Muscle of back (tissue), 3 donors: ENCODE measurements at regions not wholly inside any gene's neighbourhood (a gene's known extent, or its start where the extent isn't known, plus 50 kb on each side); places are given as distances from the start of the nearest gene placed in this dataset.
A peak's percentile ranks its signal among the peaks of the same experiment; 100 is the strongest.

Experiments
- DNase-seq, 3 donors: peaks; one replicate each; pipeline versions ENCODE4 v3.0.0 to v3.0.0-alpha.2; 2013

DNA sequence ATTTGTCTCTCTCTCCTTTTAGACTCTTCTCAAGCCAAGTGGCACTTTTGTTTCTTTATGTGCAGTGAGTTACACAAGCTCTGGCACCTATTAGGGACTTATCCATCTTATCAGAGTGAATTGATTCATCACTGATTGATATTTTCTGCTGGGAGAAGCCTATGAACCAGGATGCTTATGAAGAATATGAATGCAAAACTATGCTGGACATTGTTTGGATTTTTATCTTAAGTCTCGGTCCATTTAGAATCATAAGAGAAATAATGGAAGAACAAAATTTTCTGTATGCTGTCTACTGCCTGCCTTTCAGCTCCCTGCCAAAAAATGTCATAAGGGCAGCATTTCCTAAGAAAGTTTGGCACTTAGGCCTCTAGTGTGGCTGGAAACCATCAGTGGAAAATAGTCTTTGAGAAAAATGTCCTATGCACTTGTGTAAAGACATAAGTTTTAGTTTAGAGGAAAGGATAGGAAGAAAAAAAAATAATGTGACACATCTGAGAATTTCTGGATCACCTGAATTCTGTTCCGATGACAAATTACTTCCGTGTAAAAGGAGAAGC lies 365.7 kb upstream of the MAD2L1 start:
- peak in 2 of 3 donors; percentile 36 to 61 for DNase-seq

DNA sequence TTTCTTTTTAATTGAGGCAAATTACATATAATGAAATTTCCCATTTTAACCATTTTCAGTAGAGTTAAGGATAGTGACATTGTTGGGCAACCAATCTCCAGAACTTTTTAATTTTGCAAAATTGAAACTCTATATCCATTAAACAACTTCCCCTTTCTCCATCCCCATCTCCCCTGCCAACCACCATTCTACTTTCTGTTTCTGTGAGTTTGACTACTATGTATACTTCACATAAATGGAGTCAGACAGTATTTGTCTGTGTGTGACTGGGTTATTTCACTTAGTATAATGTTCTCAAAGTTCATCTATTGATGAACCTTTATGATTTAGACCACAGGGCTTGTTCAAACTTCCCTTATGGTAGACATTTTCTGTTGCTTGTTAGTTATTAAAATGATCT lies 364.5 kb upstream of the MAD2L1 start:
- no peak for DNase-seq

DNA sequence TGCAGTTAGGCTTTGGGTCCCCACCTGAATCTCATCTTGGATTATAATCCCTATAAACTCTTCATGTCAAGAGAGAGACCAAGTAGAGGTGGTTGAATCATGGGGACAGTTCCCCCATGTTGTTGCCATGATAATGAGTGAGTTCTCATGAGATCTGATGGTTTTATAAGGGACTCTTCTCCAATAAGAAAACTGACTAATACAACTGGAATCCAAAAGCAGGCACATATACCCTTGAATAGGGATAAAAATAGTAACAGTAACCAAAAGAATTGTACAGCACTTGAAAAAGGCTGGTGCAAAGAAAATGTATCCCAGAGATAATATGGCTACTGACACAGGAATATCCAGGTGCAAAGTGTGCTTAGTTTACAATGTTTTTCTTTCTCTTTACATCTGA lies 351.5 kb upstream of the MAD2L1 start:
- DNase-seq, result no peak

DNA sequence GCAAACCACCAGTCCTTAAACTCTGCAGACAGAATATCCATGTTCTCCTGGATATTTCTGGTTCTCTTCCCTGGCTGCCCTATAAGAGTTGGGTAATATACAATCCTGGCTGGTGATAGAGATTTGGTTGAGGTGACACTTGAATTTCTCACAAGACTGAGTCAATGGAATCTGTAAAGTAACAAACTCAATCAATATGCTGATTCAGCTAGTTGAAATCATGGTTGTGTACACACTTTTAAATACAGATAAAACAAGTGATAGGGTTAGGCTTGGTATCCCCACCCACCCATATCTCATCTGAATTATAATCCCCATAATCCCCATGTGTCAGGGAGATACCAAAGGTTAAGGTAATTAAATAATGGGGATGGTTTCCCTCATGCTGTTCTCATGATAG lies 349.2 kb upstream of the MAD2L1 start:
- DNase-seq, result no peak

DNA sequence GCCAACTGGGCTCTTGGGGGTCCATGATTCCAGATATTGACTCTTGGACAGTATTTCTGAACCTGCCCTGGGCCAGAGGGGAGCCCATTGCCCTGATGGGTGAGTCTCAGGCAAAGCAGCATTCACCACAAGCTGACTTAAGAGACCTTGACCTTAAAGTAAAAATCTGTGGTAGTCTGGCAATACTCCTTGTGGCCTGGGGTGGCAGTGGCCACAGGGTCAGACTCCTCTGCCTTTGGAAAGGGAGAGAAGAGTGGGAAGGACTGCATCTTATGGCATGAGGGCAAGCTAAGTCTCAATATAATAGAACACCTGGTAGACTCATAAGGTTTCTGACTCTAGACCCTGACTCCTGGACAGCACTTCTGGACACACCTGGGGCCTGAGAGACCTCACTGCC lies 340.3 kb upstream of the MAD2L1 start:
- no peak for DNase-seq

DNA sequence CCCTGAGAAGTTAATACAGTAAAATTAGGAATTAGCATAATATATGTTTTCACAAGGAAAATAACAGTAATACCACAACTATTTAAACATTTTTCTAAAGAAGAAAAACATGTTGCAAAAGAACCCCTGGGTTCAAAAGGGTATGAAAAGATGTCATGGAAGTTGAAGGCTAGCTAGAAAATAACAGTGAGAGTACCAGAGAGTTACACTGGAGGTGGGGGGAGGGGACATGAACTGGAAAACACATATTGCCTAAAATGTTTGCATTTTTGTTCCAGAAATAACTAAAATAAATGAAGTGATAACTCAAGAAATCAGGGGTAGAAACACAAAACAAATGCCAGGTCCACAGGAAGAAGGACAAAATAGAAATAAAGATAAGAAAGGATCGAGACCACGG lies 336.6 kb upstream of the MAD2L1 start:
- DNase-seq, result no peak

DNA sequence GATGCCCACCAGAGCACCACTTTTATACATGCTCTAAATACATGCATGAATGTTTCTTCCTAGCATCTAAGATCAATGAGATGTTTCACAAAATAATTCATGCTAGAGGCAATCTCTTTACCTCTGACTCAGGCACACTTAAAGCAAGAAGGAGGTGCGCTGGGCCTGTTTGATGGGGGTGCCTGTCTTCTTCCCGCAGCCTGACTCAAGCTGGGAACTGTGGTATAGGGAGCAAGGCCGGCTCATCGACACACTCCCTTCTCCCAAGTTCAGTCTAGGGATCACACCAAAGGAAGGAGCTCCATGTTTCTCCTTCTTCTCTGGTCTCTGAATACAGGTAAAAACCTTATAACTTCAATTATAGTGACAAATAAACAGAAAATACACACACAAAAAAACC lies 333.8 kb upstream of the MAD2L1 start:
- no peak for DNase-seq

DNA sequence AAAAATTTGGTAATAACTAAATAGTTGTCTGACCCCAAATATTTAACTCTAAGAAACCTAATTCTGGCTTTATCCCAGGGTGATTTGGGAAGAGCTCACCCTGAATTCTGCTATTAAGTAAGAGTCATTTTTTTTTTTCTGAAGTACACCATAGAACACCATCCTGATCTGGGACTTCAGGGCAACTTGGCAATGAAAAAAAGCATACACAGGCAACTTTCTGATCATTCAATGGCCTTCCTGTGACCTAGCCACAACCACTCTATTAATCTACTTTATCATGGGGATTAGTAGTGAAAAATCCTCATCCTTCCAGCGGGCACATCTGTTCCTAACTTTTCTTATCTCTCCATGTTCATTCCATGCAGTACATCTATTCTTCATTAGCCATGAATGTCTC lies 333.2 kb upstream of the MAD2L1 start:
- DNase-seq, result no peak

DNA sequence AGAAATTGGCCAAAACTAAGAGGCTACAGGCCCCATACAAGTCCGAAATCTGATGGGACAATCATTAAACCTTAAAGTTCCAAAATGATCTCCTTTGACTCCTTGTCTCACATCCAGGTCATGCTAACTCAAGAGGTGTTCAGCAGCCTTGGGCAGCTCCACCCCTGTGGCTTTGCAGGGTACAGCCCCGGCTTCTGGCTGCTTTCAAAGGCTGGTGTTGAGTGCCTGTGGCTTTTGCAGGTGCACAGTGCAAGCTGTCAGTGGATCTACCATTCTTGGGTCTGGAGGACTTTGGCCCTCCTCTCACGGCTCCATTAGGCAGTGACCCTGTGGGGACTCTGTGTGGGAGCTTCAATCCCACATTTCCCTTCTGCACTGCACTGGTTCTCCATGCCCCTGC lies 329.1 kb upstream of the MAD2L1 start:
- no peak for DNase-seq

DNA sequence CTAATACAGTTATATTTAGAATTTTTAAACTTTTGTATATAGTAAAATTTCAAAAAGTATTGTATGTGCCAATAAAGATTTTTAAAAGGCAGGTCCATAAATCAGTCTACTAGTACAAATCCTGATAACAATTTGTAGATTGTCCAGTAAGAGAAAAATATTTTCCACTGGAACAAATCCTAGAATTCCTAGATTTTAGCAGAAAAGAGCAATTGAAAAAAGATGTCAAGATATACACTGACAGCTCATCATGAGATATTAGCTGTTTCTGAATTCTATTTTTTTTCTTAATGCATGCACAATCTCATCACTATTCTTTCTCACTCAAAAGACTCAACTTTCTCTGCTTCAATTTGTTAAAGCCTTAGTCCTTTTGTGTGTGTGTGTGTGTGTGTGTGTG lies 289.2 kb upstream of the MAD2L1 start:
- peak in 2 of 3 donors; percentile 7 to 16 for DNase-seq

DNA sequence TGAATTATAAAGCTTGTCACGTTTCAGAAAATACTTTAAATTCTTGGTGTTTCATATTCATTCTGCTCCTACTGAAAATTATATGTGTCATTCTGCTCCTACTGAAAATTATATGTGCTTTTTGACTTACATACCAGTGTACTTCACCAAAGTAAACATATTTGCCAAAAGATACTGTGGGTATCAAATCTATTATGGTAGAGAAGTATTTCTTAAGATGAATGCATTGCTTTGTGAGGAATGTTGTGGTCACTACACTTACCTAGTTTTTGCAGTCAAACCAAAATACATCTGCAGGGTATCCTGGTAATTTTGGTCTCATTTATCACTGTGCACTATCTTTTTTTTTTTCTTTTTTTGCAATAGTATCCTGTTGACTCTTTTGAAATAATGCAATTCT lies 287.7 kb upstream of the MAD2L1 start:
- DNase-seq, result no peak

DNA sequence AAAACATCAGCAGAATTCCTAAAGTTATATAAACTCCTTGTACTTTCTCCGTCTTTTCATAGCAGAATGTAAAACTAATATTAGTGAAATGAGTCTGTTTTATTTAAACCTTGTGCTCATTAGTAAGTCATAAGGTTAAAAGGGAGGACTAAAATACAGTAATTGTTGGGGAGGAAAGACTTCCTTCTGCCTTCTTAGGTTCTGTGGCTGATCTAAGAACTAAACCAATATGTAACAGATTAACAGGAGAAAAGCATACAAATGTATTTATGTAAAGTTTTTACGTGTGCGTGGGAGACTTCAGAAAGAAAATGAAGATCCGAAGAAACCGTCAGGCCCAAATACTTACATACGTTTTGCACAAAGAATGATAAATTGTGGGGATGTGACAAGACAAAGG lies 286.6 kb upstream of the MAD2L1 start:
- DNase-seq, result no peak

DNA sequence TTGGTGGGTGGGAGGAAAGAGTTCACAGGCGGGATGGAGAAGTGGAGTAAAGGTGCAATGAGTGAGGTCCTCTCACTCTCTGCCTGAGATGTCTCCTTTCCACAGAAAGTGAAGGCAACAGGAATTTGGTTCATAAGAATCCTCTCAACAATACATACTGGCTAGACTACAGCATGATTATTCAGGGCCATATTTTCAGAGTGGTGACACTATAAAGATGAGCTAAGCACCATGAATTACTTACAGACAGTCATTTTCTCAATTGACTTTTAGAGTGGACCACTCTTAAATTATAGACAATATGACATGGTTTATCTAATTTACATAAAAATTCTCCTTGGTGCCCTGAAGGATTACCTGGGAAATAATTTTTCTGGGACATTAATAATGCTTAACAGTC lies 286.1 kb upstream of the MAD2L1 start:
- no peak for DNase-seq

DNA sequence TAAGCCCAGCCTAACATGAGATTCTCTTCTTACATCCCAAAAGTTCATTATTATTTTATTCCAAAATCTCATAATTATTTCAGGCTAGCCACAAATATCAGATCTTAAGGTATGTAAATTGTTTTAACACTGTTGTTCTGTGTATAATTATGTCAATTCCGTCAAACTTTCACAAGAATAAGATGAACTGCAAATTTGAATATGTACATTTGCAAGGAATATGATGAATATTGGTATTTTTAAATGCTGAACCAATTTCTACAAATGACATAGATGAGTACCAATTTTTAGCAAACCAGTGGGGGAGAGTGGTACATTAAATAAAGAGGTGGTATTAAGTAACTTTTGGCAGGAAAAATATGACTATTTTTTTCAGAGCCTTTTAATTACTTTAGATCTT lies 282.3 kb upstream of the MAD2L1 start:
- DNase-seq, result no peak

DNA sequence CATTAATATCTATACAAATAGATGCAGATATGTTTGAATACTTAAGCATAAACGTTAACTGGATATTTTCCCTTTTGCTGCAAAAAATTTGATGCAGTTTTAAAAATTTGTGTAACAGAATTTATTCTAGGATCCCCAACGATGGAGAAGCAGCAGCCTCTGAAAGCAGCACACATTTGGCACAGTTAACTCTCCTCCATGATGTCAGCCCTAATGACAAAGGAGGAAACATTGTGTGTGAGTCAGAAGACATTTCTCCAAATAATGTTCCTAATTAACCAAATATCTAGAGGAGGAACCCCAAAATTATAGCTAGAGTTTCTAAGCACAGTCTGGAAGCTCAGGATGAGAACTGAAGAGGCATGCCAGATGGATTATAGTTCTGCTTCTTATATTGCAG lies 281.9 kb upstream of the MAD2L1 start:
- DNase-seq, result no peak

DNA sequence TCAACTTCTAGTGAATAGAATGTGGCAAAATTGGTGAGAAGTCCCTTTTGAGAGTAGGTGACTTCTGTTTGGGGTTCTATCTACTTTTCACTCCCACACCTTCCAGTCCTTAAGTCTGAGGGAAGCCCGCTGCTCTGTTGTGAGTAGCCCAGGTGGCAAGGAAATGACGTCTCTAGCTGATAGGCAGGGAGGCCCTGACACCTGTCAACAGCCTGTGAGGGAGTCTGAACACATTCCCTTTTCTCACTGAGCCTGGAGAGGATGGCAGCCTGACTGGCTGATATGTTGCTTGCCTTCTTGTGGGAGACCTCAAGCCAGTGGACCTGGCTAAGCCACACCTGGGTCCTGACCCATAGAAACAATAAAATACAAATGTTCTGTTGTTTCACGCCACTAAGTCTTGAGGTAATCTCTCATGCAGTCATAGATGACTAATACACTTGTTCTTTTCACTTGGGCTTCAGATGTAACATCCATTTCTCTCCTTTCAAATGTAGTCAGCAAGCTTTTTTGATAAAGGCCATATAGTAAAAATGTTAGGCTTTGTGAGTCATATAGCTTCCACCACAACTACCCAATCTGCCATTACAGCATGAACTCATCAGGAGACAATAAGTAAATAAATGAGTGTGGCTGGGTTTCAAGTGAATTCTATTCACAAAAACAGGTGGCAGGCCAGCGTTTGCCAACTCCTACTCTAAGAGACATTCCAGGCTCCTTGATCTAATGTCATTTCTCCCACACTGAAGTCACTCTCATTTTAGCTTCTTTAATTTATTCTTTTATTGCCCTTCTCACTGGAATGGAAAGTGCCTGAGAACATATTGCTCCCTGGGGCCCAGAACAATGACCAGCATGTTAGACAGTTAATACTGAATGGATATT lies 265.1 kb upstream of the MAD2L1 start:
- DNase-seq, result no peak

DNA sequence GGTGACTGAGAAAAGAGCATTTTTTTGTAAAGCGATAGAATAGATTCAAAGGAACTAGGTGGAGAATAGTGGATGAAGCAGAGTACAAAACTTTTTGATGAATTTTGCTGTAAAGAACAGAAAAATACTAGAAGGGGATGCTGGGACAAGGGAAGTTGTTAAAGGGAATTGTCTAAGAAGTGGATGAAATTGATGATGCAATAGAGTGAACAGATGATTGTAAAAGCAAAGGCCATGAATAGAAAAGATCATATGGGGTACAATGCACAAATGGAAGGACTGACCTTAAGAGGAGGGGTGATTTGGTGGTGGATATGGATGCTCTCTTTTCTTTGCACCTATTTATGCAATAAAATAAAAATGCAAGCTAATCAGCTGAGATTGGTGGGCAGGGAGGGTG lies 262.7 kb upstream of the MAD2L1 start:
- no peak for DNase-seq

DNA sequence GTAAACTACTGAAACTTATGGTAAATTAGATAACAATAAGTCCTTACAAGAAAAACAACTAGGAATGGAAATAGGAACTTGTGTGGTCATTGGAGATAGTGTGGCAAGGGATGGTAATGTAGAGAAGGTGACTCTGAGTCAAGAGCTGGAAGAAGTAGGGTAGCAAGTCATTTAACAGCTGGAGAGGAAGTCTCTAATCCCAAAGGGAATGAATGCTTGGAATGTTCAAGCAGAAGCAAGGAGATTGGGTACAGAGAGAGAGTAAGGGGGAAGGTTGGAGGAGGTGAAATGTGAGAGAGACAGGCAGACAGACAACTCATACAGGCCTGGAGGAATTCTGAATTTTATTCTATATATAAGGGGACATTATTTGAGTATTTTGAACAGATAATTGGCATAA lies 260.6 kb upstream of the MAD2L1 start:
- DNase-seq, result no peak

DNA sequence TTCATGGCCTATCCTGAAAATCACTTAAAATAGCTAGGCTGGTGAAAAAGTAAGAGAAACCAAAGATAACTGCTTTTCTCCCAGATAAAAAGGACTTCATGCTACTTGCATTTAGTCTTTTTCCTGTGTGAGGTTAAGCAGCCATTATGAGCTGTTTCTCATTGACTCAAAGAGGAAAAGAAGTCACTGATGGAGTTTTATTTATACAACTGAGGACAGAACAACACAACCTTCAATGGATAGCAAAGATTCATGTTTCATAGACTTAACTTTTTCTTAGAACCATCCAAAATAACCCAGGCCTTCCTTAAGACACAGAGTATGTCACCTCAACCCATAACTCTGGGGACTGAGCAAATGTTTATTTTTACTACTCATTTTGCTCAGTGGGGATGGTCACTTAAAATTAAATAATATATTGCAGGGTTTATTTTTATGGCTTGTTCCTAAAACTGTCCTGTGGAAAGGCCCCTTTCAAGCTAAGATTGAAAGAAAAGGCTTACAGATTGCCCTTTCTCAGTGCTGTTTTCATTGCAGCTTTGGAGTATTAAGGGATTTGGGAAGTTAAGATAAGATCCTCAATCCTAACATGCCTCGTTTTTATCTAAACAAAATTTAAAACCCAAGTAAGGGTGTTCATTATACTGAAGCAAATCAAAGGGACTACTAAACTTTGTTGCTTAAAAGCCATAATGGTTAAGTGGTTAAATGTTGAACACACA lies 252.6 kb upstream of the MAD2L1 start:
- no peak for DNase-seq

DNA sequence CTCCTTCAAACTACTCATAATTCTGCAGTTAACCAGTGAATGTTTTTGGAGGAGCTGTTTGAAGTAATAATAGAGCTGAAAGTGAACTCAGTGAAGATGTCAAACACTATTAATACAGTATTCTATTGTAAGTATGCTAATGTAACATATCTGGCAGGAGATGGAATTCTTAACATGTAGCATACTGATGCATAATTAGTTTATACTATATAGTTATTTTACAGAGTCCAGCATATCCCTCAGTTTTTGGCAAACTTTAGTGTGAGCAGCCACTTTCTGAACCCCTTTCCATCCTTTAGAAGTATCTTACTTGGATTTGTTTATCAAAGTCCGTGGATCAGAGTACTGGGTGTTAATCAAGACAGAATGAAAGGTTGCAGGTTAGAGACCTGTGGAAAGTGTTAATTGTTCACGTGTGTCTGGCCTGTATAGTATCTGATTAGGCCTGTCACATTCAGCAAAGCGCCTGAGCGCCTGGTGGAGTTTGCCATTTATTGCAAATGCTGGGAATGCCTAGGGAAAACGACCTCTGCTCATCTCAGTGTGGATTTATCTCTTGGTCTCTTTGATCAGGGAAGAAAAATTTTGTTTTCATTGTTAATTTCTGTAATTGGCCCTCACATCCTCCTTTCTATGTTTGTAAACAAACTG lies 251.7 kb upstream of the MAD2L1 start:
- DNase-seq, result no peak

DNA sequence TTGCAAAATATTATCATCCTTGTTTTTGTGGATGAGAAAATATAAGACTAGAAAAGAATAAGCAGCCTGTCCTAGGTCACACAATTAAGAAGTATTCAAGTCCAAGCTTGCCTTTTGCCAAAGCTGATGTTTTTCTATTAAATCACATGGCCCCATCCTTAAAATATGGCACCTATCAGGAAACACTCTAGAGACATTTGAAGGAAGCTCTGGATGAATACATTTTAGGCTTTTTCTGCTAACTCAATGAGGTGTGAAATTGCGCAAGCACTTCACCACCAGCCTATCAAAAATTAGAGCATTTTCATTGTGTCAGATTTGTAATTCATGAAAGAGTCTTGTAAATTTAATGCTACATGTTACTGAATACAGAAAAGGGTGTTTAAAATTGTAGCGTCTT lies 251.1 kb upstream of the MAD2L1 start:
- no peak for DNase-seq

DNA sequence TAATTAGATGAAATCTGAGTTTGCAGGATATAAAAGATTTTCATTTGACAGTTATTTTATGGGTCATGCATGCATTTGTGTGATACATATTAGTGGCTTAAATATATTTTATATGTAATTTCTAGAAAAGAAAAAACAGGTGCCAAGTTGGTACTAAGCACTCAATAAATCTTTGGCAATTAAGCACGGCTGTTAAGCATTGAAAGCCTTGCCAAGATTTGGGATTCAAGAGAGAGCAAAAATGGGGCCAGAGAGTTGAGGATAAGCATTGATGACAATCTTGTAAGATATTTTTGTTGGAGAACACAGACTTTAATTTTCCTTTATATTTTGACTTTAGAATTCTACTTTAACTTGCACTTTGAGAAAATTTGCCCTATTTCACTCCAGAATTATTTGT lies 249.8 kb upstream of the MAD2L1 start:
- no peak for DNase-seq

DNA sequence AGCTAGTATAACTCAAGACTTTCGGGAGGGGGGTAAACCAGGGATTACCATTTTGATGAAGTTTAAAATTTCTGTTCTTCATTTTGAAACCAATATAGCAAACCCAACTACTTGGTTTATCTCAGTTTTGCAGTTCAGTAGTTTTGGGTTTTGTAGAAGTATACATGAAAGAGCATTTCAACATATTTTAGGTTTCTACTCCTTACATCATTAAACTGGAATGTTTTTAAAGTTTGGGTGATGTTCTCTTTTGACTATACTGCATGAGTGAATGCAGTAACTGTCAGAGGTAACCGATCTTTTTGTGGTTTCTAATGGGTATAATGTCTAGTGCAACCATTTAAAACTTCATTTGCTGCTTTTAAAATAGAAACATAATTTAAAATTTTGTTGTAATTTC lies 248.3 kb upstream of the MAD2L1 start:
- DNase-seq, result no peak
